K562 (cell line): ENCODE measurements at regions not wholly inside any gene's neighbourhood (a gene's known extent, or its start where the extent isn't known, plus 50 kb on each side); places are given as distances from the start of the nearest gene placed in this dataset.

Experiments used
- ATAC-seq: fragments of 200-7000 bp; cut with Tn5 transposase; 3 replicates; pipeline ENCODE4 v1.9.1; 2020; ENCODE audit warnings: moderate library complexity
- BruUV-seq: library from RNA; stranded (reverse); fragments of 400-500 nt; replicated peaks from 2 replicates; lab custom pipeline; 2021; lab: Mats Ljungman, UMichigan
- CTCF ChIA-PET: fragments of 300-600 bp; formaldehyde crosslinking; extraction: SDS; loops from one replicate; lab custom pipeline; 2021; ENCODE audit warnings: low intra/inter-chr PET ratio; lab: Yijun Ruan, JAX
- POLR2A ChIA-PET: fragments of 300-600, 350-650 bp; sonication (Branson Sonifier 250); formaldehyde crosslinking; extraction: SDS; loops from one replicate; lab custom pipeline; 2021; ENCODE audit warnings: antibody characterized with exemption, inconsistent platforms; lab: Yijun Ruan, JAX
- DNase-seq, 4 experiments: peaks; one replicate each; pipeline versions ENCODE4 v3.0.0 to v3.0.0-alpha.2; 2011 to 2018; ENCODE audit warnings: low spot score in 3 of 4, mixed read lengths in 3 of 4; ENCODE audit errors: extremely low read depth in 1 of 4
- FAIRE-seq: peaks from 2 replicates; lab custom pipeline; 2011; peaks lifted over from hg19 to GRCh38; lab: Jason Lieb, UNC
- H2AFZ ChIP-seq: 2 replicates; pipeline ENCODE4 v1.6.0; 2011; ENCODE audit warnings: low read depth, low read length, control low read depth, inconsistent platforms
- H3K27ac ChIP-seq: fragments of 200-600 bp; 3 replicates; pipeline ENCODE4 v1.8.0; 2011; ENCODE audit warnings: low read depth, mild to moderate bottlenecking, control low read depth, inconsistent platforms, low read length, moderate library complexity, mixed read lengths; ENCODE audit errors: extremely low read depth
- H3K27me3 ChIP-seq, 2 experiments: fragments of 300-600 bp in 1 of 2; 2 replicates in 1 of 2; 3 replicates in 1 of 2; pipeline versions ENCODE4 v1.6.0 to v1.8.0; 2011; ENCODE audit warnings: inconsistent platforms in 2 of 2, low read length in 2 of 2, mild to moderate bottlenecking in 1 of 2, mixed read lengths in 1 of 2, moderate library complexity in 1 of 2; ENCODE audit not compliant: control insufficient read depth in 2 of 2, insufficient read depth in 2 of 2
- H3K36me3 ChIP-seq: fragments of 300-600 bp; 3 replicates; pipeline ENCODE4 v1.8.0; 2011; ENCODE audit warnings: mild to moderate bottlenecking, low read length, inconsistent platforms; ENCODE audit not compliant: control insufficient read depth, insufficient read depth
- H3K4me1 ChIP-seq, 2 experiments: fragments of 200-600 bp in 1 of 2; replicated peaks in 1 of 2; 2 replicates in 1 of 2; 3 replicates in 1 of 2; pipeline versions ENCODE4 v1.5.1 to v1.8.0; 2011; ENCODE audit warnings: inconsistent platforms in 2 of 2, low read length in 2 of 2, mild to moderate bottlenecking in 1 of 2, mixed read lengths in 1 of 2, moderate library complexity in 1 of 2; ENCODE audit not compliant: control insufficient read depth in 2 of 2, insufficient read depth in 2 of 2
- H3K4me2 ChIP-seq: 2 replicates; pipeline ENCODE4 v1.6.1; 2011; ENCODE audit warnings: low read length, control low read depth, inconsistent platforms, mixed read lengths; ENCODE audit not compliant: insufficient read depth
- H3K4me3 ChIP-seq: fragments of 200-600 bp; sonication (generic), shearing (Covaris generic); 2 replicates; pipeline ENCODE4 v1.5.1; 2016; ENCODE audit warnings: control low read depth, inconsistent platforms
- H3K79me2 ChIP-seq: fragments of 200-600 bp; 3 replicates; pipeline ENCODE4 v1.8.0; 2011; ENCODE audit warnings: low read length, inconsistent platforms; ENCODE audit not compliant: control insufficient read depth, insufficient read depth
- H3K9ac ChIP-seq, 2 experiments: 2 replicates each; pipeline versions ENCODE4 v1.6.0 to v1.6.1; 2011; ENCODE audit warnings: low read depth in 2 of 2, low read length in 2 of 2, control low read depth in 1 of 2, inconsistent platforms in 1 of 2, mild to moderate bottlenecking in 1 of 2, mixed read lengths in 1 of 2; ENCODE audit not compliant: insufficient read depth in 1 of 2
- H3K9me1 ChIP-seq: one replicate; pipeline ENCODE4 v1.6.0; 2011; ENCODE audit warnings: inconsistent platforms, mild to moderate bottlenecking, low read length, moderate library complexity; ENCODE audit not compliant: control insufficient read depth, insufficient read depth
- H3K9me3 ChIP-seq: replicated peaks from 2 replicates; pipeline ENCODE4 v1.5.1; 2011; ENCODE audit warnings: low read depth, low read length, inconsistent platforms; ENCODE audit not compliant: control insufficient read depth, insufficient read depth
- H4K20me1 ChIP-seq: replicated peaks from 2 replicates; pipeline ENCODE4 v1.6.1; 2011; ENCODE audit warnings: low read length, inconsistent platforms, mixed read lengths; ENCODE audit not compliant: control insufficient read depth, insufficient read depth
- PRMT5 ChIP-seq: sonication (generic); formaldehyde crosslinking; IDR thresholded peaks from 2 replicates; pipeline ENCODE4 v1.5.0; 2020; ENCODE audit warnings: missing genetic modification reagents
- RBM25 ChIP-seq: fragments of 200-400 bp; formaldehyde crosslinking; IDR thresholded peaks from 2 replicates; pipeline ENCODE4 v1.6.1; 2018; ENCODE audit warnings: low read length, low read depth, moderate library complexity; ENCODE audit not compliant: severe bottlenecking
- TAL1 ChIP-seq: fragments of 450-650 bp; IDR thresholded peaks from 2 replicates; pipeline ENCODE4 v1.6.1; 2016; ENCODE audit warnings: mild to moderate bottlenecking
- TFAM ChIP-seq: fragments of 250-450 bp; sonication (Bioruptor Pico); conservative IDR thresholded peaks from 2 replicates; pipeline ENCODE4 v1.5.0; 2021; ENCODE audit warnings: mild to moderate bottlenecking, moderate library complexity
- TSC22D4 ChIP-seq: fragments of 450-650 bp; IDR thresholded peaks from 2 replicates; pipeline ENCODE4 v1.6.1; 2016; ENCODE audit warnings: missing genetic modification characterization, missing biosample characterization, control low read depth
- WGBS: fragments of 100-300 bp; shearing (Covaris generic); methylation state at CpG from one replicate; pipeline ENCODE4 v1.1.6; 2016; ENCODE audit warnings: low coverage, mixed read lengths; ENCODE audit not compliant: insufficient coverage; ENCODE audit errors: missing lambda C conversion rate; 5-methylcytosine and 5-hydroxymethylcytosine counted together
- in situ Hi-C: fragments of 300-500 bp; cut with MboI; formaldehyde crosslinking; loops from 4 replicates; pipeline ENCODE4 v1.15.0; 2018; ENCODE audit warnings: inconsistent platforms, mixed read lengths
- intact Hi-C: fragments of 100-400 bp; cut with micrococcal nuclease; formaldehyde crosslinking; loops from 2 replicates; pipeline ENCODE4 v1.14.2; 2022

GRCh38 chr1:10916311-10916710, 96.1 kb upstream of the TARDBP start:
- Histone ChIP-seq H3K79me2 (no peaks in the 10 kb centered on the region), H3K36me3 (no peaks in the 10 kb centered on the region), H3K4me1 (peaks cover 0 to 3% of the 10 kb centered on the region in 2 experiments; a peak in 1 of 5 replicates), H3K27ac (no peak overlapping the region), H3K4me3 (no peak overlapping the region), H2AFZ (no peak overlapping the region), H3K9ac (no peak overlapping the region), H3K9me3 (no peaks in the 10 kb centered on the region), H3K27me3 (peaks cover 58 to 85% of the 10 kb centered on the region in 2 experiments), H4K20me1 (0 out of 2 replicates have a peak, but pooled peaks cover 9% of the 10 kb centered on the region), H3K4me2 (no peak overlapping the region), H3K9me1 (no peaks in the 10 kb centered on the region)
- in situ Hi-C loops (no loop called here), intact Hi-C loops (no loop called here)
- FAIRE-seq, result no peak
- no peak for DNase-seq
- POLR2A ChIA-PET, result interaction anchor here (0.7 kb wide), 1 partner anchor 19 kb away, joined by 3 read pairs; no protein-coding TSS in a partner anchor
- 14% methylated on average over 5 of the region's 5 CpGs for WGBS
- TF ChIP-seq TFAM, result no peak
- TF ChIP-seq TSC22D4, result no peak
- TF ChIP-seq TAL1, result no peak
- BruUV-seq, result no TSS peak
- ATAC-seq, result no peak
- CTCF ChIA-PET, result no interaction called here

- ATAC-seq, result no peak
- Histone ChIP-seq H3K4me2 (no peak overlapping the region), H3K79me2 (no peaks in the 10 kb centered on the region), H3K27me3 (peaks cover 54 to 81% of the 10 kb centered on the region in 2 experiments), H3K27ac (no peak overlapping the region), H3K9ac (no peak overlapping the region), H3K4me1 (peaks cover 0 to 3% of the 10 kb centered on the region in 2 experiments; a peak in 1 of 5 replicates), H4K20me1 (0 out of 2 replicates have a peak, but pooled peaks cover 3% of the 10 kb centered on the region), H3K36me3 (no peaks in the 10 kb centered on the region), H3K4me3 (no peak overlapping the region), H3K9me1 (no peaks in the 10 kb centered on the region), H3K9me3 (no peaks in the 10 kb centered on the region), H2AFZ (no peak overlapping the region)
- TF ChIP-seq RBM25 (peak; percentile 24), PRMT5 (CRISPR knock-in tag) (no peak)
- 2% methylated on average over 10 of the region's 10 CpGs for WGBS
- in situ Hi-C loops, result no loop called here
- no TSS peak for BruUV-seq
- ChIA-PET POLR2A (interaction anchor here (0.7 kb wide), 2 partner anchors 10 to 18 kb away, joined by 3 to 4 read pairs; no protein-coding TSS in a partner anchor), CTCF (no interaction called here)
- DNase-seq, result no peak
- intact Hi-C loops, result no loop called here
- no peak for FAIRE-seq
These were observed 95.5 kb upstream of the TARDBP start for GRCh38 chr1:10916991-10917390.
